Mucosa of descending colon (tissue), 3 donors: ENCODE measurements at regions not wholly inside any gene's neighbourhood (a gene's known extent, or its start where the extent isn't known, plus 50 kb on each side); places are given as distances from the start of the nearest gene placed in this dataset.

Source experiments
- ATAC-seq: fragments of 200-7000 bp; cut with Tn5 transposase; one replicate; pipeline ENCODE4 v1.9.1; 2020; ENCODE audit warnings: mild to moderate bottlenecking, moderate library complexity
- DNase-seq, 3 donors: peaks; one replicate each; pipeline ENCODE4 v3.0.0-alpha.2; 2020
- H3K36me3 ChIP-seq: fragments of 200-600 bp; one replicate; pipeline ENCODE4 v1.8.0; 2021; ENCODE audit warnings: low read depth, mild to moderate bottlenecking
- H3K4me1 ChIP-seq: fragments of 200-600 bp; one replicate; pipeline ENCODE4 v1.8.0; 2021; ENCODE audit warnings: low read depth, mild to moderate bottlenecking
- H3K4me3 ChIP-seq: fragments of 200-600 bp; one replicate; pipeline ENCODE4 v1.8.0; 2021; ENCODE audit warnings: mild to moderate bottlenecking
- H3K9me3 ChIP-seq: fragments of 200-600 bp; one replicate; pipeline ENCODE4 v1.8.0; 2021; ENCODE audit warnings: mild to moderate bottlenecking
- CTCF ChIP-seq: fragments of 200-600 bp; IDR thresholded peaks from one replicate; pipeline ENCODE4 v1.8.0; 2022; ENCODE audit warnings: antibody characterized with exemption, mild to moderate bottlenecking
- intact Hi-C, 2 donors: fragments of 100-400 bp; cut with DNase I in 1 of 2; cut with micrococcal nuclease in 1 of 2; formaldehyde crosslinking; loops; one replicate each; pipeline versions ENCODE4 v1.11.0 to v1.11.1; 2022; cut with DNase I, micrococcal nuclease
- donor health status: DM: no; HTN: no; CAD: no; lungs with moderate emphysema.
- donor health status: DM: no; HTN: no; CAD: no.
- donor health status: DM: no; HTN: yes; CAD: no.

DNA sequence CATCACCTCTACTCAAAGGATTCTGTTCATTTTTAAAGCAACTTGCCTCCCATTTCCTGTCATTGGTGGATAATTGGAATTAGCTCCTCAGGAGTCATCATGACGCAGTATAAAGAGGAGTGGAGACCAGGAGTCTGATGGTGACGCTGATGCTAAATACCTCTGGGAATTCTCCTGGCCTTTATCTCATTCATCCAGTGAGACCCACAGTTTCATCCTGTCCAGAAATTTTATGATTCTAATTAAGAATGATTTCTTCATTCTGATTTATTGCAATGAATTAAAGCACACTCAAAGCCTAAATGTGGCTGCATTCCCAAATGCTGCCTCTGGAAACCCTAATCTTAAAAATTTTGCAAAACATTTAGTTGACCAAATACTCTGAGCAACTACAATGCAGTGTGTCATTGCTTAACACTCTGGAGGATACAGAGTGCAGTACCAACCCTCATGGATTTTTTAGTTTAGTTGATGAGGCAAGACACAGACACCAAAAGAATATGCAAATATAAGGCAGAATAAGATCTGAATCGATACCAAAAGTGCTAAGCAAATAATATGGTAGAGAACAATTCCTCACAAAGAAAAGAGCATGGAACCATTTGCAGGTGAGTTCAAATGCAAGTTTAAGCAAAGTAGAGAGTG, 236.2 kb downstream of the ETAA1 start:
- DNase-seq (no peak), ATAC-seq (no peak)
- Histone ChIP-seq H3K4me3 (no peak overlapping the region), H3K9me3 (no peaks in the 10 kb centered on the region), H3K36me3 (no peaks in the 10 kb centered on the region), H3K4me1 (no peaks in the 10 kb centered on the region)
- intact Hi-C loops = no loop called here
- no peak for TF ChIP-seq CTCF

DNA sequence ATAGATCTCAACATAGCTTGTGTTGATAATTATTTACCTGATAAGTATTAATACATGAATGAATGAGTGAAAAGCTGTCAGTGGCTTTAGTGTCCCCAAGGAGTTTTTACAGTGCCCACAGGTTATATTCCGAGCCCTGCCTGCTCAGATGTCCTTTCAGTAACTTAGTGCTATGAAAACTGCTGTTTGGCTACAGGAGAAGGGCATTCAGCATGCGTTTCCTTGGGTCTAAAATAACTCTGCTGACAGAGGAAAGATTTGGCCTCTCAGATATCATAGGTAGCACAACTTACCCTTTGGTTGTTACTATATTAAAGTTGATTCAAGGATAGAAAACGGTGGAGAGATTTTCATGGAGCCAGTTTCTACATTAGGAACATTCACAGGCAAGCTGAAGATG, 241.0 kb downstream of the ETAA1 start:
- no peak for TF ChIP-seq CTCF
- Histone ChIP-seq H3K4me3 (no peak overlapping the region), H3K4me1 (no peaks in the 10 kb centered on the region), H3K9me3 (no peaks in the 10 kb centered on the region), H3K36me3 (no peaks in the 10 kb centered on the region)
- DNase-seq (no peak), ATAC-seq (no peak)
- intact Hi-C loops = no loop called here

GRCh38 chr2:67641312-67642045, 244.3 kb downstream of the ETAA1 start:
- Histone ChIP-seq H3K36me3 (no peaks in the 10 kb centered on the region), H3K4me1 (no peaks in the 10 kb centered on the region), H3K9me3 (no peaks in the 10 kb centered on the region), H3K4me3 (no peak overlapping the region)
- TF ChIP-seq CTCF = no peak
- DNase-seq (no peak), ATAC-seq (no peak)
- intact Hi-C loops = no loop called here

DNA sequence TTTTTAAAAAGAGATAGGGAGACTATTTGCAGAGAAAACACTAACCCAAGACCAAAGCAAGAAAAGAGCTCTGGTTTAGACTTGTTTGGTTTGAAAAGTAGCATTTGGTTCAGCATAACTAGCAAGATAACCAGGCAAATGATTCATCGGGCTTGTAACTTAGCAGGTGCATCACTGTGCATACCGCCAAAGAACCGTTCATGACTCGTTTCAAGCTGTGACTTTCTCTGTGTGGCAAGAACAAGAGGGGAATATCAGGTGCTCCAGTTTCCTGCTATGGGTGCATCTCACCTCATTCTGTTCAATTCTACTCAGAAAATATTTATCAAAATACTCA, 244.9 kb downstream of the ETAA1 start:
- intact Hi-C loops = no loop called here
- Histone ChIP-seq H3K36me3 (no peaks in the 10 kb centered on the region), H3K4me1 (no peaks in the 10 kb centered on the region), H3K4me3 (no peak overlapping the region), H3K9me3 (no peaks in the 10 kb centered on the region)
- no peak for TF ChIP-seq CTCF
- ATAC-seq (peak; percentile 32), DNase-seq (no peak)

- intact Hi-C loops = no loop called here
- Histone ChIP-seq H3K36me3 (no peaks in the 10 kb centered on the region), H3K4me3 (no peak overlapping the region), H3K9me3 (no peaks in the 10 kb centered on the region), H3K4me1 (no peaks in the 10 kb centered on the region)
- ATAC-seq (no peak), DNase-seq (no peak)
- TF ChIP-seq CTCF = no peak
Observed at GRCh38 chr2:67642961-67643360, 245.8 kb downstream of the ETAA1 start.
